ENCODE measurements at regions not wholly inside any gene's neighbourhood (a gene's known extent, or its start where the extent isn't known, plus 50 kb on each side); places are given as distances from the start of the nearest gene placed in this dataset.

DNA sequence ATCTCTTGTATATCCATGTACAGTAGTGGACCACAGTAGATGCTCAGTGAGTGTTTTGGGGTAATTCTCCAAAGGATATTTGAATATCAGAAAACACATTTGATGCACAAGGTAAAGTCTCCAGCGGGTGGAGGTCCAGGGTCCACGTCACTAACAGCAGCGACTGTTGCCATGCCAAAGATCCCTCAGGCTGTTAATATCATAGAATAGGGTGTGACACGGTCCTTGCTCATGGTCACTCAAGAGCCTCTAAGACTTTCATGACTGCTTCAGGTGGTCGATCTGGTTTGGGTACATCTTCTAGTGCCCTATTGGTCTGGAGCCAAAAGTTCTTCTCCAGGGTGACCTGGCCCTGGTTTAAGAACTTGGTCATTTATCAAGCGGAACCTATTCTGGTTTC, 90.8 kb downstream of the OLIG3 start:
- CTCF ChIA-PET: no interaction called here

GRCh38 chr6:137402143-137402680, 92.0 kb downstream of the OLIG3 start:
- intact Hi-C loops (cut with micrococcal nuclease; ENCODE audit: unreplicated experiment): no loop called here
- POLR2A ChIA-PET (ENCODE audit: low non-redundant PET): no interaction called here
- TF ChIP-seq EZH2 (IDR thresholded peaks at IDR 0.05; ENCODE audit: borderline replicate concordance, low read depth, low read length, poor library complexity, severe bottlenecking): no peak
- TF ChIP-seq CTCF (conservative IDR thresholded peaks at IDR 0.05; ENCODE audit: low read depth, low read length): no peak
- Histone ChIP-seq H3K27ac (ENCODE audit: low read depth, low read length, poor library complexity, severe bottlenecking) (no peak overlapping the region), H3K36me3 (ENCODE audit: insufficient read depth, low read length, poor library complexity, severe bottlenecking) (no peaks in the 10 kb centered on the region), H3K27me3 (replicated peaks; ENCODE audit: insufficient read depth, low read depth, low read length, poor library complexity) (no peaks in the 10 kb centered on the region), H3K9me3 (ENCODE audit: low read depth, low read length, poor library complexity, severe bottlenecking) (no peaks in the 10 kb centered on the region), H3K4me3 (ENCODE audit: low read depth, low read length, poor library complexity, severe bottlenecking) (no peak overlapping the region), H3K4me1 (ENCODE audit: insufficient read depth, low read length, poor library complexity, severe bottlenecking) (no peaks in the 10 kb centered on the region)
- CTCF ChIA-PET: no interaction called here
- DNase-seq (ENCODE audit: low spot score): no peak
- BruUV-seq (replicated peaks): no TSS peak

More for the DNA sequence above, 90.8 kb downstream of the OLIG3 start:
- Histone ChIP-seq H3K36me3 (ENCODE audit: insufficient read depth, low read length, poor library complexity, severe bottlenecking) (no peaks in the 10 kb centered on the region), H3K27me3 (replicated peaks; ENCODE audit: insufficient read depth, low read depth, low read length, poor library complexity) (no peaks in the 10 kb centered on the region), H3K4me3 (ENCODE audit: low read depth, low read length, poor library complexity, severe bottlenecking) (no peak overlapping the region), H3K9me3 (ENCODE audit: low read depth, low read length, poor library complexity, severe bottlenecking) (no peaks in the 10 kb centered on the region), H3K27ac (ENCODE audit: low read depth, low read length, poor library complexity, severe bottlenecking) (no peak overlapping the region), H3K4me1 (ENCODE audit: insufficient read depth, low read length, poor library complexity, severe bottlenecking) (no peaks in the 10 kb centered on the region)
- intact Hi-C loops (cut with micrococcal nuclease; ENCODE audit: unreplicated experiment): no loop called here
- no TSS peak for BruUV-seq (replicated peaks)
- no peak for TF ChIP-seq EZH2 (IDR thresholded peaks at IDR 0.05; ENCODE audit: borderline replicate concordance, low read depth, low read length, poor library complexity, severe bottlenecking)
- TF ChIP-seq CTCF (conservative IDR thresholded peaks at IDR 0.05; ENCODE audit: low read depth, low read length): no peak
- POLR2A ChIA-PET (ENCODE audit: low non-redundant PET): no interaction called here
- no peak for DNase-seq (ENCODE audit: low spot score)

- CTCF ChIA-PET: no interaction called here
- Histone ChIP-seq H3K27ac (ENCODE audit: low read depth, low read length, poor library complexity, severe bottlenecking) (no peak overlapping the region), H3K9me3 (ENCODE audit: low read depth, low read length, poor library complexity, severe bottlenecking) (no peaks in the 10 kb centered on the region), H3K4me1 (ENCODE audit: insufficient read depth, low read length, poor library complexity, severe bottlenecking) (no peaks in the 10 kb centered on the region), H3K36me3 (ENCODE audit: insufficient read depth, low read length, poor library complexity, severe bottlenecking) (no peaks in the 10 kb centered on the region), H3K4me3 (ENCODE audit: low read depth, low read length, poor library complexity, severe bottlenecking) (no peak overlapping the region), H3K27me3 (replicated peaks; ENCODE audit: insufficient read depth, low read depth, low read length, poor library complexity) (no peaks in the 10 kb centered on the region)
- intact Hi-C loops (cut with micrococcal nuclease; ENCODE audit: unreplicated experiment): no loop called here
- BruUV-seq (replicated peaks): no TSS peak
- no peak for DNase-seq (ENCODE audit: low spot score)
- POLR2A ChIA-PET (ENCODE audit: low non-redundant PET): no interaction called here
- TF ChIP-seq CTCF (conservative IDR thresholded peaks at IDR 0.05; ENCODE audit: low read depth, low read length) (no peak), EZH2 (IDR thresholded peaks at IDR 0.05; ENCODE audit: borderline replicate concordance, low read depth, low read length, poor library complexity, severe bottlenecking) (no peak)
Measured at GRCh38 chr6:137401088-137401487, 93.1 kb downstream of the OLIG3 start.
